ENCODE measurements at regions not wholly inside any gene's neighbourhood (a gene's known extent, or its start where the extent isn't known, plus 50 kb on each side); places are given as distances from the start of the nearest gene placed in this dataset.

DNA sequence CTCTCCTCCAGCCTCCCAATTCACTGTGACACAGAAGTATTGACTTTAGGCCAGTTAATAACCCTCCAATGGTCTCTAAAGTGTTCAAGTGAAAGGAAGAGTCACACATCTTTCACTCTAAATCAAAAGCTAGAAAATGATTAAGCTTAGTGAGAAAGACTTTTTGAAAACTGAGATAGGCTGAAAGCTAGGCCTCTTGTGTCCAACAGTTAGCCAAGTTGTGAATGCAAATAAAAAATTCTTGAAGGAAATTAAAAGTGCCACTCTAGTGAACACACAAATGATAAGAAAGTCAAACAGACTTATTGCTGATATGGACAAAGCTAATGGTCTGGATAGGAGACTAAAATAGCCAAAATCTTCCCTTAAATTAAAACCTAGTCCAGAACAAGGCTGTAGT, 687.2 kb downstream of the TRIML1 start:
- TF ChIP-seq CTCF (IDR thresholded peaks at IDR 0.05; ENCODE audit: low read length): no peak
- TF ChIP-seq EZH2 (optimal IDR thresholded peaks at IDR 0.05; ENCODE audit: low read depth, low read length): no peak
- TF ChIP-seq EZH2phosphoT487 (IDR thresholded peaks at IDR 0.05; ENCODE audit: low read length): no peak
